Right cardiac atrium (tissue), 5 donors: ENCODE measurements at regions not wholly inside any gene's neighbourhood (a gene's known extent, or its start where the extent isn't known, plus 50 kb on each side); places are given as distances from the start of the nearest gene placed in this dataset.

Experiments used
- ATAC-seq, 2 donors: fragments of 200-7000 bp; cut with Tn5 transposase; one replicate each; pipeline versions ENCODE4 v1.8.0 to v1.9.1; 2020; ENCODE audit warnings: moderate library complexity in 2 of 2, mild to moderate bottlenecking in 1 of 2
- DNase-seq, 3 donors: peaks; one replicate each; pipeline ENCODE4 v3.0.0-alpha.2; 2020
- H3K27ac ChIP-seq: one replicate; pipeline ENCODE4 v1.5.1; 2013; ENCODE audit warnings: mild to moderate bottlenecking, low read length, control low read depth, moderate library complexity
- H3K27me3 ChIP-seq: one replicate; pipeline ENCODE4 v1.6.1; 2013; ENCODE audit not compliant: control insufficient read depth, insufficient read depth
- H3K4me1 ChIP-seq: one replicate; pipeline ENCODE4 v1.6.1; 2013; ENCODE audit warnings: low read length; ENCODE audit not compliant: control insufficient read depth, insufficient read depth
- H3K4me3 ChIP-seq: one replicate; pipeline ENCODE4 v1.5.1; 2013; ENCODE audit warnings: low read length, control low read depth
- H3K9me3 ChIP-seq: one replicate; pipeline ENCODE4 v1.6.1; 2013; ENCODE audit warnings: low read length; ENCODE audit not compliant: control insufficient read depth
- WGBS: extraction: QIAGEN DNeasy Blood & Tissue Kit; methylation state at CpG from one replicate; pipeline ENCODE4 v1.1.7; 2013; 5-methylcytosine and 5-hydroxymethylcytosine counted together
- intact Hi-C, 4 donors: fragments of 100-400 bp; cut with DNase I; formaldehyde crosslinking; loops; one replicate each; pipeline versions ENCODE4 v1.11.0 to v1.14.0; 2022 to 2023
- donor health status: healthy with polysubstance abuse.
- donor health status: DM: no; HTN: yes; CAD: no.
- donor health status: DM: no; HTN: no; CAD: no.
- donor health status: DM: no; HTN: yes; CAD: no; lungs with severe emphysema.
- donor health status: DM: yes; HTN: yes; CAD: no.

GRCh38 chr3:168889666-168890065 lies 773.8 kb downstream of the MECOM start:
- WGBS: 94% methylated on average over 1 of the region's 1 CpG
- H3K27ac ChIP-seq: no peak overlapping the region
- ATAC-seq: no peak
- DNase-seq: no peak
- H3K9me3 ChIP-seq: peaks cover 2% of the 10 kb centered on the region
- H3K4me3 ChIP-seq: no peak overlapping the region
- intact Hi-C loops: no loop called here
- no peaks in the 10 kb centered on the region for H3K4me1 ChIP-seq
- no peaks in the 10 kb centered on the region for H3K27me3 ChIP-seq

DNA sequence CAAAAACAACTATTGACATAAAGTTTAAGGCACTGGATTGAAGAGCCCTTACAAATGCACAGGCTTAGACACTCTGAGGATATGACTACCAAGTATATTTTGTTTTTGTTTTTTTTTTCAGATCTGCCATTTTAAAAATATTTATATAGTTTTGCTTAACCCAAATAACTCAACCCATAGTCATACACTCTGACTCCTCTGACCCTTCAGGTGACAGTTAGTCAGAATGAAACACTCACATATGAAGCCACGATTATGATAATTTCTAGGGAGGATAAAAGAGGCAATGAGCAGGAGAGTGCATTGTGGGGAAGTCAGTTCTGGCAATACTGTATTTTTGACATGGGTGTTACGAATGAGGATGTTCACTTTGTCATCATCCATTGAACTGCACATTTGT lies 774.7 kb downstream of the MECOM start:
- H3K4me1 ChIP-seq: no peaks in the 10 kb centered on the region
- DNase-seq (no peak), ATAC-seq (no peak)
- 89% methylated on average over 2 of the region's 2 CpGs for WGBS
- H3K9me3 ChIP-seq: no peaks in the 10 kb centered on the region
- no peak overlapping the region for H3K4me3 ChIP-seq
- H3K27ac ChIP-seq: no peak overlapping the region
- no peaks in the 10 kb centered on the region for H3K27me3 ChIP-seq
- intact Hi-C loops: no loop called here

- no peak for DNase-seq
- no peaks in the 10 kb centered on the region for H3K9me3 ChIP-seq
- H3K27ac ChIP-seq: no peak overlapping the region
- H3K27me3 ChIP-seq: no peaks in the 10 kb centered on the region
- ATAC-seq: no peak
- H3K4me1 ChIP-seq: no peaks in the 10 kb centered on the region
- H3K4me3 ChIP-seq: no peak overlapping the region
- intact Hi-C loops: no loop called here
- 80% methylated on average over 2 of the region's 2 CpGs for WGBS
Observed at GRCh38 chr3:168885028-168885427, 778.5 kb downstream of the MECOM start.

GRCh38 chr3:168884353-168884903 lies 779.1 kb downstream of the MECOM start:
- no peaks in the 10 kb centered on the region for H3K9me3 ChIP-seq
- peak in 1 of 3 donors; percentile 4 for DNase-seq
- intact Hi-C loops: no loop called here
- no peak overlapping the region for H3K4me3 ChIP-seq
- ATAC-seq: peak in 1 of 2 donors; percentile 61
- H3K27me3 ChIP-seq: no peaks in the 10 kb centered on the region
- H3K4me1 ChIP-seq: no peaks in the 10 kb centered on the region
- 0% methylated on average over 1 of the region's 1 CpG for WGBS
- H3K27ac ChIP-seq: no peak overlapping the region

DNA sequence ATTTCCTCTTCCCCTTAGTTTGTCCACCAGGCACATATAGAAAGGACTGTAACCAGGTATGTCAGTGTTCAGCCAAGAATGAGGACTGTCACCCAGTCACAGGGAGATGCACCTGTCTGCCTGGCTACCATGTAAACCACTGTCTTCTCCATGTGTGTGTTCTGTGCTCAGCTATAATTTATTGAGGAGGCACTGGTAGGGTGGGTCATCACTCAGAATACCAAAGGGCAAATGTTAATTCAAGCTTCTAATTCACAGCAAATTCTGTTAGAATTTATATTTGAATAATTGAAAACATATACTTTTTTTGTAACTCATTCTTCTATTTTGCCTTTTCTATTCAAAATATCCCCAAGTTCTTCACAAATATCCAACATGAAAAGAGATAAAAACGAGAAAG lies 780.4 kb downstream of the MECOM start:
- H3K9me3 ChIP-seq: no peaks in the 10 kb centered on the region
- intact Hi-C loops: no loop called here
- WGBS: 89% methylated on average over 1 of the region's 1 CpG
- H3K27ac ChIP-seq: no peak overlapping the region
- no peak for DNase-seq
- H3K4me3 ChIP-seq: no peak overlapping the region
- no peak for ATAC-seq
- H3K27me3 ChIP-seq: no peaks in the 10 kb centered on the region
- H3K4me1 ChIP-seq: no peaks in the 10 kb centered on the region

- H3K27ac ChIP-seq: no peak overlapping the region
- no peaks in the 10 kb centered on the region for H3K27me3 ChIP-seq
- 48% methylated on average over 3 of the region's 3 CpGs for WGBS
- intact Hi-C loops: no loop called here
- ATAC-seq (no peak), DNase-seq (no peak)
- no peaks in the 10 kb centered on the region for H3K4me1 ChIP-seq
- no peaks in the 10 kb centered on the region for H3K9me3 ChIP-seq
- H3K4me3 ChIP-seq: no peak overlapping the region
Observed at GRCh38 chr3:168881804-168882203, 781.7 kb downstream of the MECOM start.

DNA sequence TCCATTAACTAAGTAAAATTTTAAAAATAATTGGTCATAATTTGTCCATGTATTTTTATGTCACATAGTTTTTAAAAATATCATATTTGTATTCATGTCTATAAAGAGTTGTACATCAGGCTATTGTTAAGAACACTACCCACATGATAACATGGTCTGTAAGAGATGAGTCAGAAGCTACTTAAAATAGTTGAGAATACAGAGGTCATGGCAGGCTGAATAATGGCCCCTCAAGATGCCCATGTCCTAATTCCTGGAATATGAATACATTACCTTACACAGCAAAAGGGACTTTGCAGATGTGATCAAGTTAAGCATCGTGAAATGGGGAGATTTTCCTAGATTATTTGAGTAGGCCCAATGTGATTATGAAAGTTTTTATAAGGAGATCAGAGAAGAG lies 782.9 kb upstream of the GOLIM4 start:
- ATAC-seq: no peak
- no peaks in the 10 kb centered on the region for H3K27me3 ChIP-seq
- 81% methylated on average over 1 of the region's 1 CpG for WGBS
- H3K4me3 ChIP-seq: no peak overlapping the region
- no peak overlapping the region for H3K27ac ChIP-seq
- no peaks in the 10 kb centered on the region for H3K4me1 ChIP-seq
- DNase-seq: no peak
- intact Hi-C loops: no loop called here
- no peaks in the 10 kb centered on the region for H3K9me3 ChIP-seq

- no peaks in the 10 kb centered on the region for H3K4me1 ChIP-seq
- ATAC-seq (no peak), DNase-seq (no peak)
- H3K27ac ChIP-seq: no peak overlapping the region
- WGBS: 63% methylated on average over 1 of the region's 1 CpG
- intact Hi-C loops: no loop called here
- no peaks in the 10 kb centered on the region for H3K9me3 ChIP-seq
- no peak overlapping the region for H3K4me3 ChIP-seq
- H3K27me3 ChIP-seq: no peaks in the 10 kb centered on the region
Observed at GRCh38 chr3:168877899-168878298, 782.2 kb upstream of the GOLIM4 start.

GRCh38 chr3:168876346-168877035 lies 780.8 kb upstream of the GOLIM4 start:
- ATAC-seq: peak in 1 of 2 donors; percentile 48
- H3K4me1 ChIP-seq: no peaks in the 10 kb centered on the region
- H3K27me3 ChIP-seq: no peaks in the 10 kb centered on the region
- peak overlapping the region; percentile 38 for H3K27ac ChIP-seq
- H3K4me3 ChIP-seq: no peak overlapping the region
- 53% methylated on average over 4 of the region's 4 CpGs for WGBS
- intact Hi-C loops: no loop called here
- H3K9me3 ChIP-seq: no peaks in the 10 kb centered on the region
- no peak for DNase-seq

- no peak for ATAC-seq
- intact Hi-C loops: no loop called here
- Histone ChIP-seq H3K27me3 (no peaks in the 10 kb centered on the region), H3K4me1 (no peaks in the 10 kb centered on the region), H3K27ac (no peak overlapping the region), H3K9me3 (no peaks in the 10 kb centered on the region), H3K4me3 (no peak overlapping the region)
- DNase-seq: no peak
- 73% methylated on average over 3 of the region's 3 CpGs for WGBS
Observed at GRCh38 chr3:168872826-168873225, 777.1 kb upstream of the GOLIM4 start.

DNA sequence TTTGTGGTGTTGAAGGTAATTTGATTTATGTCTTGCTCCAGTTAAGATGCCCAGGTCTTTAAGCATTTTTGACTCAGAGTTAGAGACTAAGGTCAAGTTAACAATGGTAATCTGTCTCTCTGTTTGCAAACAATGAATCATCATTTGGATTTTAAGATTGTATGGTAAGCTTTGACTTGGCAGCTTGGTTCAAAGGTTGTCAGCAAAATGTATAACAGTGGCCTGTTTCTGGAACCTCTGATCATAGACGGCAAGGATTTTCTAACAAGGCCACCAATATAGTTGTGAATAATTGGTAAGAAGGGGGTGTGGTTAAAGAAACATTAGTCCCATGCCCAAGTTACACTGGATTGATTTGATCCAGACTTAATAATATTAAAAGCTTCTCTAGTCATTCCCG lies 775.2 kb upstream of the GOLIM4 start:
- DNase-seq: no peak
- intact Hi-C loops: no loop called here
- Histone ChIP-seq H3K27me3 (no peaks in the 10 kb centered on the region), H3K4me1 (no peaks in the 10 kb centered on the region), H3K27ac (no peak overlapping the region), H3K9me3 (no peaks in the 10 kb centered on the region), H3K4me3 (no peak overlapping the region)
- WGBS: 77% methylated on average over 2 of the region's 2 CpGs
- ATAC-seq: no peak
